ENCODE measurements at regions not wholly inside any gene's neighbourhood (a gene's known extent, or its start where the extent isn't known, plus 50 kb on each side); places are given as distances from the start of the nearest gene placed in this dataset.
"Not testable (repeated sequence)": the region's sequence is repeated elsewhere in the genome, so short reads cannot be mapped to it uniquely, and the experiment has no call there.

DNA sequence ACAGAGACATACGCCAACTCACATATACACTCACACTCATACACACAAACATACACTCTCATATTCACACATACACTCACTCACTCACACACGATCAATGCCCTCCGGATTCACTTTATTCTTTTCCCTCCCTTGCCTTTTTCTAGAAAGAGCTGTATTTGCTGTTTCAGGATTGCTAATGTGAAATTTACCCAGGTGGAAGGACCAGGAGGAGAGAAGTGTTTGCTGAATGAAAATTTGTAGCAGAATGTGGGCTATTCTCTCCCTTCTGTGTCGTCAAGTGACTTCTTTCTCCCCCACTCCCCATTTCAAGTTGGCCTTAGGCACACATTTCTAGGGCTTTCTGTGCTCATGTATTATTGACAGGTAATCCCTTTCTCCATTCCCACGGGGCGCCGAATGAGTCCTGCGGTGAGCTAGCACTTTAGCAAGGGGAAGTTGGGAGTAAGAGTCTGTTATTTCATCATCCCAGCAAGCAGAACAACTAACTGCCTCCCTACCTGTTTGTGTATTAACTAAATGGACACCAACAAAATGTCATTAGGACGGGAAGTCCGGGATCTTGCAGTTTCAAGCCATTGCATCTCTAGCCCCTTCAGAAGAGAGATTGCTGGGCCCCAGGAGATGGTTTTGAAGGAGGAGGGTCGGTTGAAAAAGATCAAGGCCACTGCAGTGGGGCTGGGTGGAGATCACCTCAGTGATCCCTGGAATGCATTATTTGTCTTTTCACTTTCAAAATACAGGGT lies 97.1 kb upstream of the TAF11L2 start:
- DNase-seq (ENCODE audit: low spot score), result no peak

DNA sequence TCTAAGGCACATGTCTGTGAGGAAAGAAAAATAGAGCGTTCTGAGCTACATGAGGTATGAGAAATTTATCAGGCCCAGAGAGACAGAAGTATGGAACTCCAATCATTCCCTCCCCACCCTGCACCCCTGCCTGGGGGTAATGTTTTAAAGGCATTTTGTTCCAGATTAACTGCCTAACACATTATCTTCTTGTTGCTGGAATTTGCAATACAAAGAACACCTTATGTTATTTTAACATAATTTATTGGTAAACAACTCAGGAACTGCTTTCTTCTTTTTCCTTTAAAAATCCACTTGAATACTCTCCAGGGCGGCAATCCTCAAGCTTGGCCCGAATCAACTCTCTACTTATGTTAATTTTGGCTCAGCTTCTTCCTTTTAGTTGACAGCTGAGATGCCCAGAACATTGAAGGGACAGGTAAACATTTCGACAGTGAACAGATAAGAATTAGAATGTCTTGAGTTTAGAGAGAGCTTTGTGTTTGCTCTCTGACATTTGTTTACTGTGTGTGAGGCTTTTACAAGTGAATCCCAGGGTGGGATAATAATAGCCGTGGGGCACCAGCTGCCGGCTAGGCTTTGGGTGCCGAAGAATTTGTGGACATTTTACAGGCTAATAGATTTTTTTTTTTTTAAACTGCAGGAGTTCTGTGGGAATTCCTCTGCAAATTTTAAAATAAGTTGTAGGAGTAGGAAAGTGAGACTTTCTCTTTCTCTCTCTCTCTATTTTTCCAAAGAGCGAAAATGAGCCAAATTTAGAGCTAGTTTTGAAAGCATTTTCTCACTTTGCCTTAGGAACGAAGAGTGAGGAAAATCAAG lies 96.4 kb upstream of the TAF11L2 start:
- DNase-seq (ENCODE audit: low spot score), result no peak

DNA sequence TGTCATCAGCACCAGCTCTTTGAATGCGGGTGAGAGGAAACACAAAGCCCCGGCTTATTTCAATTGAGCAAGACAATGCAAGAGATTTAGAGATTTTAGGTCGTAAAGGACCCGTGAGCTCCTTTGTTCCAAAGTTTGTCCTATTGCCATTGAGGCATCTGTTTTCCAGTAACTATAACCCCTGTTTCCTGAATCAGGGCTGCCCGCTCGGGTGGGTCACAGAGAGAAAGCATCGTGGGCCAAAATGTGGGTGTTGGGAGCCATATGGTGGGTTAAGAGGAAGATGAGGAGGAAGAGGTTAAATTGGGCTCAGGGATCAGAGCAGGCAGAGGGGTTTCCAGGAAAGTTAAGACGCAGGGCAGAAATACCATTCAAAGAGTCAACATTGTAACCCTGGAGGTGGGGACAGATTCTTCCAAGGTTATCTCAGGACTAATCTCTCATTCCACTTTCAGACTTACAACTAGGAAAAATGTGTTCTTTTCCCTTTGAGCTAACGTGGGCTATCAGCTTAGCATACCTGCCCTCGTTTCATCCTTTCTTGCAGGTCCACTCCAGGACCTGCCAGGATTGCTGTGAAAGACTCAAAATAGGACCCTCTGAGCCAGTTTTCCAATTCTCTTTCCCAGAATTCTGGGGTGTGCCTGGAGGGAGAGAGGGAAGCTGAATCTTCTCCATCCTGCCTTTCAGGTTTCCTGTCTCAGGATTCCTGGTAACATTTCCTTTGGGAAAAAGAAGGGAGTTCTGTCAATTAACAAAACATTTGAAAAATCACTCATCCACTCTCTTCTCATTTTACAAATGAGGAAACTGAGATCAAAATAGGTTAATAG lies 95.5 kb upstream of the TAF11L2 start:
- DNase-seq (ENCODE audit: low spot score), result no peak

DNA sequence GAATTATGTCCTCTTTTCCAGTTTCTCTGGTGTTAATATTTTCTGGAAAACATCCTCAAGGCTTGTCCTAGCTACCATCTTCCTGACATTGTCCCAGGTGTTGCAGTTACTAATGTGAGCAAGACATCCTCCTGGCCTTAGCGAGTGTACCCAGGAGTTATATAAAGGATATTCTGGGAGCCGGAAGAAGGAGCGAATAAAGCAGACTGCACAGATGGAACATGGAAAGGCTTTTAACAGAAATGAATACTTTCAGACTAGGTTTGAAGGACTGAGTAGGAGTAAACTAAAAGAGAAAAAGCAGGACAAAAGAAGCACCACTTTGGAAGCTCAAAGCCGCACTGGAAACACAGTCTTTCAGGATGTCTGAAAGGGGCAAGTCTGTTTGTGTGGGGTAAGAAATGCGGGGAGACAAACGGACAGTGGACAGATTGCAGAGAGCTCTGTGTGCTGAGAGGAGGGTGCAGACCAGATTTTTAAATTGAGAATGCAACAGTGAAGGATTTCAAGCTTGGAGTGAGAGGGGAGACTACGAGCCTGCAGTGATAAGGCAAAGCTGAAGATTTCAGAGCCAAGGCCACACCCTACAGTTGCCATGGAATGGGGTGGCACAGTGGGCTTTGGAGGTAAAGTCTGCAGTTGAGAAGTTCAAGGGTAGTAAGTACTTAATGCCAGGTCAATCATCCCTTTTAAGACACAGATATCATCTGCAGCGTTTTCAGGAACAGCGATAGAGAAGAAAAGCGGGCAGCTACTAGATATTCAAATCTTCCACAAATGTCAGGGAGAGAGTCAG lies 94.1 kb upstream of the TAF11L2 start:
- no peak for DNase-seq (ENCODE audit: low spot score)

DNA sequence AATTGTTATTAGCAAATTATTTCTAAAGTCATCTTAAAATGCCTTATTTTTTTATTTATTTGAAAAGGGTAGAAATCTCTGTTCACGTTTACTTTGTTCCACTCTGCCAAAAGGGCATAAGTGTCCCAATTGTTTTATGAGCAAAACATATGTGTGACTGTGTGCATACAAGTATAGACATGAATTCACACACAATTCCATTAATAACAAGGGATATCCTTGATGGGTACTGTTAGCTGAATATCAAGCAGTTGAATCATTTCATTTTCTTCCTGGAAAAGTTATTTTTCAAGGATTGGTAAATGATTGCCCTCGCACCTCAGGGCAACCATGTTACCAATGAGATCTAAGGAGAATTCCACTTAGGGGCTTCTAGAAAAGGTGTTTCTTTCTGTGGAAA lies 92.1 kb upstream of the TAF11L2 start:
- no peak for DNase-seq (ENCODE audit: low spot score)

DNA sequence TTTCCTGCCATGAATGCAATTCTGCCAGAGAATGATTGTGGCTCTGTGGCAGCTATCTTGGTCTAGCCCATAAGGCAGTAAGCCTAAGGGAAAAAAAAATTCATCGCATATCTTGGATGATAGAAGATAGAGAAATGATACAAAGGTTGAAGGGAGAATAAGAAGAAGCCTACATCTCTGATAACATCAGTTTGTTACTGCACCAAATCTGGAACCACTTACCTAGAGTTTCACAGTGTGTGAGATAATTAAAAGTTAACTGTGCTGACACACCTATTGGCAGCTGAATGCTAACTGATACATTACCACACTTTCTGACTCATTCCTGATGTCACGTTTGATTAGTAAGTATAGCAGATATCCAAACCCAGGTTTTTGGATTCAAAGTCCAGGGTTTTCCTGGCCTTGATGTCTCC lies 91.6 kb upstream of the TAF11L2 start:
- no peak for DNase-seq (ENCODE audit: low spot score)

DNA sequence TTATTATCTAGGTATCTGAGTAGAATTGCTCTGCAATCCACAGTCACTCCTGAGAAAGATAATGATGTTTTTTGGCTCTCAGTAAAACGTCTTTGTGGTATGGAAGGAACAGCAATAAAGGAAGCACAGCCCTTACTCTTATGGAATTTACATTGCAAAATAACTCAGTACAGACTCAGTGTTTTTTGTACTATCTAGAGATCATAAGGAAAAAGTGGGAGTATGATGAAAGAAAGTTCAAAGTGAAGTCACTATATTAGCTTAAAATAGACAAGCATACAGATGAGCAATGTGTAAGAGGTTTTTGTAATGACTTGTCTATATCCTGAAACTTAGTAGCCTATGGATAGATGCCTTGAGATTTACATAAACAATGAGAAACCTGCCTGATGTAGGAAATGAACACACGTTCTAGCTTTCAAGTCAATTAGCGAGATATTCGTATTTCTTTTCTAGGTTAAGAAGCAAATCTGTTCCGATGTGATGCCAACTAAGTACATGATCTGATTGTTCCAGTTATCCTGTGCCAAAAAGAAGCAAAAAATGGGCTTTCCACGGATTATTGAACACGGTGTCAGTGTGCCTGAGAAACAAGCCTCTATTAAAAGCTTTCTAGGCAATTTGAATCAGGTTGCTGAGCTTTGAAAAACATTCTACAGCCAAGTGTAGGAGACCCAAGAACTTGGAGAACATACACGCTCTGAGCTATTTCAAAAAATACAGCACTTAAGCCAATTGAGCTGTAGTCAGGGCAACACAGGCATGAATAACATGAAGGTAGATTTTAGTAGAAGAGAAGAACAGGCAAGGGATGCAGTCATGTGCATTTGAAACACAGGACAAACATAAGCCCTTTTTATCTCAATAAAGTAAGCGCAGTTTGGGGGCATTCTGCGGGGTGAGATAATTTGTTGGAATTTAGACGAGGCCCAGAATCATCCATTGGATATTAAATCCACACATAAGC lies 86.3 kb upstream of the TAF11L2 start:
- DNase-seq (ENCODE audit: low spot score), result no peak

DNA sequence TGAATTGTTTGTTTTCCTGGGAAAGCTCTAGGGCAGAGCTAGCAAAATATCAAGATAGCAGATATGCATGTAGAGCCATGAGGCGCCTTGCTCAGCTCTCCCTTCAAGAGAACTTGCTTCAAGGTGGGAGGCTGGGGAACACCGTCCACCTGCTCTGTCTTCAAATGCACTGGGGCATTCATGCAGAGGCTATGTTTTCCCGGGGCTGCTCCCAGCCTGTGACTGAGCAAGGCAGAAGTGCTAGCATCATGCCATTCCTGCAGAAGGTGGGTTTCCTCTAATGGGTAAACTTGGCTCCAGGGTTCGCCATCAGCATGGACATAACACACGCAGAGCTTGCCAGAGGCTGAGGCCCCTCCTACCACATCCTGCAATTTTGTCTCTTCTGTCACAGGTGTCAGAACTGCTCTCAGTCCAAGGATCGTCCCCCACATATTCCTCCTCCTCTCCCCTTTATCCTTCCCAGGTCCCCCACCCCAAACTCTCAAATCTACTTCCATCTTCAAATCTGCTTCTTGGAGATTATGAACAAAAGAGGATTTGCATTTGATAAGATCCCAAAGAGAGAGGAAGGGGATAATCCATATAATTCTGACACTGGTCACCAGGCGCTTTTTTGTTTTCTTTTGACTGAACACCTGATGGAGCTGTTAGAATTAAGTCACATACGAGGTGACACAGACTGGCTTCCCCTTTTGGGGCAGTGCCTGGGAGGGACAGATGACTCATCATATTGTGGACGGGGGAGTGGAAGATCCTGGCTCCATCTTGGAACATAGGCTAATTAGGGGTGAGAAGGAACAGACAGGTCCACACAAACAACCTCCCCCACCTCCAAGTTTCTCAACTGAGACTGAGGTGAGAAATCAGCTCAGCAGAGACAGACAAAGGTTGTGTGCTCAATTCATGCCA lies 85.0 kb upstream of the TAF11L2 start:
- DNase-seq (ENCODE audit: low spot score), result peak; percentile 24

DNA sequence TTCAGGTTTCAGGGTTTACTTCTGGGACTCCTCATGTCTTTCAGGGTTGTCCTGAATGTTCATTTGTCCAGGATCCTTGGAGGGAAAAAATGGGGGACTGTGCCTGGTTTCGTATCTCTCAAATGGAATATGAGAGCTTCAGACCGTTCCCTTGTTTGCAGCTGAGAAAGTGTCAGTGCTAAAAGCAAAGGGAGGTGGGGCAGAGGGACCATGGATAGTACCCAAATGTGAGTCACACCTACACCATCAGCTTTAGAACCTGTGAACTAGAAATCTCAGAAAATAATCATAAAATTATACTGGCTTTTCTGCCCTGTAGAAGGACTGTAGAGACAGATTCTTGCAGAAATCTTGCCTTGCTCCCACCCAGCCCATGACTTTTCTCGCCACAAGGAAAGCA lies 84.3 kb upstream of the TAF11L2 start:
- DNase-seq (ENCODE audit: low spot score), result no peak

DNA sequence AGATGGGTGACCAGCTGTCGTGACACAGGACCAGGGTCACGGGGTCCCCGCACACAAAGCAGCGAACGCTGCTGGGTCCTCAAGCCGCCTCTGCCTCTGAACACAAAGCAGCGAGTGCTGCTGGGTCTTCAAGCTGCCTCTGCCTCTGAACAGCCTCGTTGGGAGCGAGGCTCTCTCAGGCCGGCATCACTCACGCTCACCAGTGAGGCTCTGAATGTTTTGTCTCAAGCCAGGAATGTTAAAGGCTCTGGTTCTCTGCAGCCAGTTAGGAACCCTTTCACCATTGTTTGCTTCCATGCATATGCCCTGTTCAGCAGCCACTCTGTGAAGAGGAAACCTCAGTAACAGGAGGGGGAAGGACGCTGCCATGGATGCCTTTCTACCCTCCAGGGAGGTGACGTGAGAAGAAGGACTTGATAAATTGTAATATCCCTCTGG lies 82.7 kb upstream of the TAF11L2 start:
- no peak for DNase-seq (ENCODE audit: low spot score)

DNA sequence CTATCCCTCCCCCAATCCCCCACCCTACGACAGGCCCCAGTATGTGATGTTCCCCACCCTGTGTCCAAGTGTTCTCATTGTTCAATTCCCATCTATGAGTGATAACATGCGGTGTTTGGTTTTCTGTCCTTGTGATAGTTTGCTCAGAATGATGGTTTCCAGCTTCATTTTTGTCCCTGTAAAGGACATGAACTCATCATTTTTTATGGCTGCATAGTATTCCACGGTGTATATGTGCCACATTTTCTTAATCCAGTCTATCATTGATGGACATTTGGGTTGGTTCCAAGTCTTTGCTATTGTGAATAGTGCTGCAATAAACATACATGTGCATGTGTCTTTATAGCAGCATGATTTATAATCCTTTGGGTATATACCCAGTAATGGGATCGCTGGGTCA lies 81.7 kb upstream of the TAF11L2 start:
- not testable (repeated sequence) for DNase-seq (ENCODE audit: low spot score)

DNA sequence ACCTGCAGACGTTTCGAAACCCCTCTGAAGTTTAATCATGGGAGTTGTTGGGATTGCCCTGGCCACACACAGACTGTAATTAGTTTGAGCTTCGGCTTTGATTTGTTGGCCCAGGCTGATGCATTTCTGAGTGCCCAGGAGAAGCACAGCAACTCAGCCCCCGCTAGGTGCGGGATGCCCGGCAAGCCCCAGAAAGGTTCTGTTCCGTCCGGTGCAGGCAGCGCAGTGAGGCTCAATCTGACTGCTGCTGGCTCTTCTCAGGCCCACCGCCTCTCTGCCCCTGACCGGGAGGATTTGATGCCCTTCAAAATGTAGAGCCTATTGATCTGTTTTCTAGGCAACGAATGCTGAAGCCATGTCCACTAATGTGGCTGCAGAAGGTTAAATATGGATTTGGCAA lies 73.4 kb upstream of the TAF11L2 start:
- DNase-seq (ENCODE audit: low spot score), result no peak

DNA sequence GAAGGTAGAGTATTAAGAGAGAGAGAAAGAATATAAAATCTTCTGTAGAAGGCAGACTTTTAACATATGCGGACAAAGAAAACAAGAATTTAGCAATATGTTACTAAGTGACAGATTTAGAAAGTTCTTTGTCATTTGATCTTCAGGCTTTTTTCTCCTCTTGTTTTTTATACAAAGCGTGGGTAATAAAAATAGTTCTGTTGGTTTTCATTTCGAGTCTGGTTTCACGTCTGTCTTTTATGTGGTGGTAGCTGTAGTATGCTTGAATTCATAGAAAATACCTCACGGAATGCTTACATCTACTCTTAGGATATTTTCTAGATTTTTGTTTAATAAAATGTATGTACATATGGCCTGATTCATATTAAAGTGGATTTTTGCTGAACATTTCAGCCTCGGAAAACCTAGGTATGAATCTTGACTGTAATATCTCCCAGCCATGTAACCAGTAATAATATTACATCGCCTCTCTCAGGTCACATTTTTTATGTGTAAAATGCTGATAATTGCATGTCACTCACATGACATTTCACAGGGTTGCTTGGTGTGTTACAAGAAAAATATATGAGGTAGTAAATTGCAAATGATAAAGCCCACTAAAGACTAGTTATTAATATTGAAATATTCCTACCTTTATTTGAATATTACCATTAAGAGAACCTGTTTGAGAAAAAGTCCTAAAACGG lies 72.5 kb upstream of the TAF11L2 start:
- no peak for DNase-seq (ENCODE audit: low spot score)

DNA sequence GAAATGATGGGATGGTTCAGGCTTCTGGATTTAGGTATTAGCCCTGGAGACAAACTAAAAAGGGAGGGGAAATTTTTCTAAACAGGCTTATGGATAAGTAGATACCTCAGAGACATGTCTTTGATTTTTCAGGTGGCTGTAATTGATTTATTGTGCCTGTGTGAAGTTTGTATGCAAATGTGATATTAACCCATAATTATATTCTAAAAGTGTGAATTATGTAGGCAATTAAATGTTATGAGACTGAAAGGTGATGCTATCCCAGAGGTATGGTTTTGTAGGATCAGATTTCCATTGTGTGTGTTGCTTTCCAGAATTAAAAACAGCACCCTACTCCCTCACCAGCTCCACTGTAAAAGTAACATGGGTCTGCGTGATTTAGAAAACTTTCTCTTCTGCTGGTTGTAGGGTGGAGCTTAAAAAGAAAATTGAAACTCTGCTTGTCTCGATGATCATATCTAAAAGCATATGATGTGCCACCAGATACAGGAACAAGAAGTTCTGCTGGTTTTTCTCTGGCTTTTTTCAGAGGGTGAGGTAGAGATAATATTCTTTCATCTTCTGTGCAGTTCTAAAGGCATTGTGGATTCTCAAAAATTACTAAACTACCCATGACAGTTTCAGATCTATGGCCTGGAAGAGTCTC lies 71.8 kb upstream of the TAF11L2 start:
- DNase-seq (ENCODE audit: low spot score), result no peak

DNA sequence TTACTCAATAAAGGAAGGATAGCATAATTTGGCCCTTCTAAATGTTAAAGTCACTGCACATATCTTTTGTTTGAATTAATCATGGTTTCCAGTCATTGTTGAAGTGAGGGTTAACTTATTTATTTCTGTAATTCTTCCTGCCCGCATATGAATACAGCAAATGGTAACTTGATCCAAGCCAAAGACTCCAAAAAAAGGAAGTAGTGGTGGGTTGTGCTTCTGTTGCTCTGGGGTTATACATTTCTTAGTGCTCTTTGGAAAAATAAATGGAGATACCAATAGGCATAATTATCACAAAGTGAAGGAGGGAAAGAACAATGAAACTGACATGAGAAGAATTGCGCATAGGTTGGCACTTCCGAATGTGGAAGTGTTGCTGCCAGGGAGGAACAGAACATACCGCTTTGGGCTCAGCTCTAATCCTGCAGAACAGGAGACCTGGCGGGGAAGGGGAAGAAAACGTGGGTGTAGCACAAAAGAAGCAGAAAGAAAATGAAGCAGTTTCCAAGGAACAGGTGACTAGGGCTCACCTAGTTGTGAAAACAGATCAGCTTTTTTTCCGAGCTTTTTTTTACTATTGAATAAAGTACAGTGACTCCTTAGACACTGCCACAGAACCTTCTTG lies 69.7 kb upstream of the TAF11L2 start:
- DNase-seq (ENCODE audit: low spot score), result no peak

DNA sequence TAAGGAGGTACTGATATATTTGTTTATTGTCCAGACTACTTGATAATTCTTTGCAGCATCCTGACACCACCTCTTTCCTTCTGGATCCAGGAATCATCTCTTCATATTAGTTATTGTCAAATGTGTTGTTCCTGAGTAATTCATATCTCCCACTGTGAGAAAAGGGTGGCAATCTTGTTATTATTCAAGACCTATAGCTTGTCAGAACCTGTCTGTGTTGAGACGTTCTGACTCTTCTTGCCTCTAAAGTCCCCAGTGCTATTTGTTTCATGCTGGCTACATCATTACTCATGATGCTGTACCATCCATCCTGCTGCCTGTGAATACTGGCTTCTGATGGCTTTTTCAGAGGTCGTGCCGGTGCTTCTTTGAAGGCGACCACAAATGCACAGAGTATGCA lies 68.7 kb upstream of the TAF11L2 start:
- no peak for DNase-seq (ENCODE audit: low spot score)

DNA sequence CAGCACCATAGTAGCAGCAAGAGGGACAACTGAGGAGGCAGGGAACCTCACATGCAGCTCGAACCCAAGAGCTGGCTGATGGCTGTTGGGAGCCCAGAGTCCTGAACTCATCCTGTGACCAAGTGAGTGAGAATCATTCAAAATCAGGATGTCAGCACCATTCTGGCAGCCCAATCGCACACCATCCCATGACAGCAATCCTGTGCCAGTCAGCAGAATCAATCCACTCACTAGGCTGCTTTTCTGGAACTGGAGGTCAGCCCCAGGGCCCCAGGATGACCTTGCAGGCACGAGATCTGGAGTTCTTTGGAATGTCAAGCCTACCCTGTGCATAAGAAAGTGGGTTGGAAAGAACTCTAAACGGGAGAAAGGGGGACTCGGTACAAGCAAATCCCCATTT lies 67.8 kb upstream of the TAF11L2 start:
- no peak for DNase-seq (ENCODE audit: low spot score)
